ENCODE measurements at regions not wholly inside any gene's neighbourhood (a gene's known extent, or its start where the extent isn't known, plus 50 kb on each side); places are given as distances from the start of the nearest gene placed in this dataset.

DNA sequence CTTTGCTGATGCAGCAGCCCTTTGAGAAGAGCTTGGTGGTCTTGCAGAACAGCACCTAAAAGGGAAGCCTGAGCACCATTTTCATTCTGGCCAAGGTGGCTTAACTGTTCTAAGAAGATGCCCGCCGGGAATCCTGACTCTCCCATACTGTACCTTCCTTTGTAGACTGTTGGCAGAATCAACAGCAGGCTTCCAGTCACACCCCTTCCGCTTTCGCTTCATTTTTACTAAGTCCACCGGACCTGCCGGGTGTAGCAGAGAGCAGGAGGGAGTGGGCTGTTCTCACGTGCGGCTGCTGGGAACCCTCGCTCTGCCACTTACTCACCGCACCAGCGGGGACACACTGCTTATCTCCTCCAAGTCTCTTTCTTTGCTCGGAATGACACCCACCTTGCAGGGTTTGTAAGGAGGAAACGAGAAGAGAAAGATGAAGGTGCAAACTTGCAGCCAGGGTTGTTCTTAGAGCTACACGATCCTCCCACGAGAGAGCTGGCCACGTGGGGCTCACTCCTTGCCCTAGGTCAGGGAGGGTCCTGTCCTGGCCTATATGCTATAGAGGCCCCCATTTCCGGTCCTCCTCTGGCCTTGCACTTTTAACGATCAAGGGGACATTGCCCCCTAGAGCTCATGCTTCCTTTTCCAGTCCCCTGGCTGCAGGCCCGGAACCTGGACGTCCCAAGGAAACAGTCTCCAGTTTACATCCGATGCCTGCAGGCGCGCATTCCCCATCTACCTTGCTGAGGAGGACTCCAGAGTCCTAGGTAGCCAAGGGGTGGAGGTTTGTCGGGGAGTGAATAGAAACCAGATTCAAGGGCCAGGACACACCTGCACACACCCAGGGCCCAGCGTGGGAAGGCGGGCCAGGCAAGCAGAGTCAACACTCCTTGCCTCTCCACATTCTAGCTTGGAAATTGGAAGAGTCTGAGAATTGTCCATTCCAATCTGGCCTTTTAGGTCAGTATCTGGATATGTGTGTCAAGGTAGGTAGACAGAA, 453.6 kb downstream of the IRS2 start:
- Histone ChIP-seq H3K4me3 (ENCODE audit: insufficient read depth, low read depth, low read length) (no peak overlapping the region), H4K20me1 (ENCODE audit: insufficient read depth, low read length) (no peaks in the 10 kb centered on the region), H3K4me1 (ENCODE audit: control insufficient read depth, insufficient read depth, low read length) (peaks cover 17% of the 10 kb centered on the region), H3K79me1 (ENCODE audit: low read depth in 1 of 2, low read length in 2 of 2) (no peaks in the 10 kb centered on the region), H4K8ac (ENCODE audit: low read depth in 2 of 2, low read length in 2 of 2) (peak overlapping the region in 1 of 2 experiments; percentile 42; a peak in 2 of 4 replicates), H2BK20ac (ENCODE audit: low read depth, low read length) (peak overlapping the region; percentile 64), H3K14ac (replicated peaks; ENCODE audit: low read depth, low read length) (peak overlapping the region; percentile 6; the same call in 1 of the 2 replicates), H3K27ac (ENCODE audit: insufficient read depth, low read length) (no peak overlapping the region), H2AFZ (replicated peaks; ENCODE audit: low read length, poor library complexity) (no peak overlapping the region), H3K18ac (ENCODE audit: low read depth, low read length) (peak overlapping the region; percentile 14; the same call in 1 of the 2 replicates), H4K5ac (ENCODE audit: low read depth, low read length) (no peak overlapping the region), H2BK120ac (ENCODE audit: low read depth, low read length) (peak overlapping the region; percentile 41), H3K27me3 (ENCODE audit: control insufficient read depth, insufficient read depth, low read length) (no peaks in the 10 kb centered on the region), H3K56ac (ENCODE audit: extremely low read depth, insufficient read depth, low read length) (no peak overlapping the region), H3K23ac (ENCODE audit: low read depth, low read length) (0 out of 2 replicates have a peak overlapping the region, but pooled peaks have one; percentile 2), H2BK5ac (ENCODE audit: low read depth, low read length, poor library complexity, severe bottlenecking) (no peak overlapping the region), H3K9ac (ENCODE audit: low read depth, low read length) (no peak overlapping the region), H2BK15ac (ENCODE audit: low read depth, low read length) (peak overlapping the region; percentile 45; the same call in 1 of the 3 replicates), H2AK5ac (ENCODE audit: low read depth, low read length) (peak overlapping the region; percentile 65; the same call in 1 of the 2 replicates), H2AK9ac (replicated peaks; ENCODE audit: low read depth, low read length, poor library complexity) (peak overlapping the region; percentile 6), H3K9me1 (ENCODE audit: insufficient read depth, low read length) (peaks cover 6% of the 10 kb centered on the region; the same call in 1 of the 2 replicates), H4K91ac (ENCODE audit: insufficient read depth, low read depth, low read length) (peak overlapping the region; percentile 16; the same call in 1 of the 2 replicates), H3K9me3 (ENCODE audit: control insufficient read depth, insufficient read depth, low read length) (no peaks in the 10 kb centered on the region), H3K4me2 (ENCODE audit: low read depth, low read length) (no peak overlapping the region), H3K4ac (ENCODE audit: low read depth, low read length) (peak overlapping the region; percentile 45), H3K36me3 (ENCODE audit: control insufficient read depth, insufficient read depth, low read length) (no peaks in the 10 kb centered on the region)
- WGBS, 2 experiments (ENCODE audit: extremely low coverage in 2 of 2, insufficient read length in 1 of 2), result 74% methylated on average over 3 of the region's 26 CpGs; no CpG with 5 or more reads in 1 of the 2 experiments
- in situ Hi-C loops (cut with MboI; ENCODE audit: low sequenced_read_pairs), result no loop called here
- intact Hi-C loops (cut with micrococcal nuclease), result no loop called here
- CTCF ChIA-PET, result no interaction called here
- POLR2A ChIA-PET (ENCODE audit: unreplicated experiment), result no interaction called here
- TF ChIP-seq MXI1 (IDR thresholded peaks at IDR 0.05; ENCODE audit: borderline replicate concordance, low read depth, low read length), result no peak
- no peak for TF ChIP-seq CEBPB (IDR thresholded peaks at IDR 0.05; ENCODE audit: low read depth, low read length)
- no peak for TF ChIP-seq NFE2L2 (IDR thresholded peaks at IDR 0.05; ENCODE audit: low read depth, low read length)
- TF ChIP-seq POLR2A (IDR thresholded peaks at IDR 0.05; ENCODE audit: low read depth, low read length), result no peak
- no peak for TF ChIP-seq FOS (IDR thresholded peaks at IDR 0.05; ENCODE audit: low read depth, low read length)
- no peak for TF ChIP-seq RFX5 (IDR thresholded peaks at IDR 0.05; ENCODE audit: low read depth, low read length)
- TF ChIP-seq SMC3 (IDR thresholded peaks at IDR 0.05; ENCODE audit: low read depth, low read length), result no peak
- TF ChIP-seq, protein P1, sequence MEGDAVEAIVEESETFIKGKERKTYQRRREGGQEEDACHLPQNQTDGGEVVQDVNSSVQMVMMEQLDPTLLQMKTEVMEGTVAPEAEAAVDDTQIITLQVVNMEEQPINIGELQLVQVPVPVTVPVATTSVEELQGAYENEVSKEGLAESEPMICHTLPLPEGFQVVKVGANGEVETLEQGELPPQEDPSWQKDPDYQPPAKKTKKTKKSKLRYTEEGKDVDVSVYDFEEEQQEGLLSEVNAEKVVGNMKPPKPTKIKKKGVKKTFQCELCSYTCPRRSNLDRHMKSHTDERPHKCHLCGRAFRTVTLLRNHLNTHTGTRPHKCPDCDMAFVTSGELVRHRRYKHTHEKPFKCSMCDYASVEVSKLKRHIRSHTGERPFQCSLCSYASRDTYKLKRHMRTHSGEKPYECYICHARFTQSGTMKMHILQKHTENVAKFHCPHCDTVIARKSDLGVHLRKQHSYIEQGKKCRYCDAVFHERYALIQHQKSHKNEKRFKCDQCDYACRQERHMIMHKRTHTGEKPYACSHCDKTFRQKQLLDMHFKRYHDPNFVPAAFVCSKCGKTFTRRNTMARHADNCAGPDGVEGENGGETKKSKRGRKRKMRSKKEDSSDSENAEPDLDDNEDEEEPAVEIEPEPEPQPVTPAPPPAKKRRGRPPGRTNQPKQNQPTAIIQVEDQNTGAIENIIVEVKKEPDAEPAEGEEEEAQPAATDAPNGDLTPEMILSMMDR (conservative IDR thresholded peaks at IDR 0.05; ENCODE audit: low read depth, low read length), result no peak
- no peak for TF ChIP-seq BHLHE40 (IDR thresholded peaks at IDR 0.05; ENCODE audit: low read depth, low read length)
- BruUV-seq (replicated peaks), result no TSS peak
- DNase-seq (no peak), ATAC-seq (ENCODE audit: low read depth) (no peak)
- dilution Hi-C loops (cut with HindIII; ENCODE audit: low sequenced_read_pairs, unreplicated experiment), result no loop called here

Data from IMR-90 (cell line).